GM13976 (cell line): ENCODE measurements at regions not wholly inside any gene's neighbourhood (a gene's known extent, or its start where the extent isn't known, plus 50 kb on each side); places are given as distances from the start of the nearest gene placed in this dataset.

Source experiments
- DNase-seq: peaks from one replicate; pipeline ENCODE4 v3.0.0; 2012; ENCODE audit warnings: low spot score
- CTCF ChIP-seq: IDR thresholded peaks from 2 replicates; pipeline ENCODE4 v1.5.1; 2012; ENCODE audit warnings: borderline replicate concordance, mild to moderate bottlenecking; ENCODE audit not compliant: insufficient read depth; ENCODE audit errors: extremely low read depth, missing control alignments, control extremely low read depth
- in situ Hi-C: fragments of 300-500 bp; cut with MboI; formaldehyde crosslinking; loops from one replicate; pipeline ENCODE4 v1.12.0; 2022; ENCODE audit warnings: low sequenced_read_pairs, mixed read lengths, inconsistent platforms; ENCODE audit not compliant: unreplicated experiment

- no peak for TF ChIP-seq CTCF
- no peak for DNase-seq
- in situ Hi-C loops: no loop called here
These were observed 849.9 kb upstream of the GHITM start for GRCh38 chr10:83289373-83289772.

GRCh38 chr10:83289948-83290347 is 849.4 kb upstream of the GHITM start:
- no peak for TF ChIP-seq CTCF
- no peak for DNase-seq
- in situ Hi-C loops: no loop called here

- in situ Hi-C loops: no loop called here
- no peak for TF ChIP-seq CTCF
- no peak for DNase-seq
These were observed 837.6 kb upstream of the GHITM start for GRCh38 chr10:83301732-83302131.

GRCh38 chr10:83302623-83303022 is 836.7 kb upstream of the GHITM start:
- in situ Hi-C loops: no loop called here
- TF ChIP-seq CTCF: no peak
- DNase-seq: no peak

- DNase-seq: no peak
- in situ Hi-C loops: no loop called here
- TF ChIP-seq CTCF: no peak
These were observed 828.6 kb upstream of the GHITM start for GRCh38 chr10:83310688-83311087.

GRCh38 chr10:83312570-83312969 is 826.7 kb upstream of the GHITM start:
- in situ Hi-C loops: no loop called here
- TF ChIP-seq CTCF: no peak
- DNase-seq: no peak

GRCh38 chr10:83332690-83333089 is 806.6 kb upstream of the GHITM start:
- no peak for DNase-seq
- in situ Hi-C loops: no loop called here
- no peak for TF ChIP-seq CTCF
